Activated CD8-positive, alpha-beta T cell treated with anti-CD3 and anti-CD28 coated beads for 36 hours (primary cell): ENCODE measurements at regions not wholly inside any gene's neighbourhood (a gene's known extent, or its start where the extent isn't known, plus 50 kb on each side); places are given as distances from the start of the nearest gene placed in this dataset.
A peak's percentile ranks its signal among the peaks of the same experiment; 100 is the strongest.

Experiments
- ATAC-seq: fragments of 200-7000 bp; cut with Tn5 transposase; one replicate; pipeline ENCODE4 v1.10.0; 2021; ENCODE audit warnings: mild to moderate bottlenecking, moderate library complexity
- CTCF ChIA-PET: fragments of 350-600 bp; sonication (Branson Sonifier 250); formaldehyde crosslinking; loops from one replicate; lab custom pipeline; 2021; ENCODE audit warnings: antibody characterized with exemption; lab: Charles Lee
- POLR2A ChIA-PET: fragments of 350-600 bp; sonication (Branson Sonifier 250); formaldehyde crosslinking; loops from one replicate; lab custom pipeline; 2021; ENCODE audit warnings: antibody characterized with exemption; lab: Charles Lee
- DNase-seq: peaks from one replicate; pipeline ENCODE4 v3.0.0-alpha.2; 2020
- H3K27ac Mint-ChIP-seq: one replicate; pipeline ENCODE4 v1.8.0; 2021; ENCODE audit warnings: mild to moderate bottlenecking, mixed read lengths
- H3K27me3 Mint-ChIP-seq: one replicate; pipeline ENCODE4 v1.8.0; 2021; ENCODE audit warnings: mixed read lengths
- H3K36me3 Mint-ChIP-seq: one replicate; pipeline ENCODE4 v1.8.0; 2021; ENCODE audit warnings: low read depth, mixed read lengths
- H3K4me1 Mint-ChIP-seq: one replicate; pipeline ENCODE4 v1.8.0; 2021; ENCODE audit warnings: low read depth, mixed read lengths
- H3K4me3 Mint-ChIP-seq: one replicate; pipeline ENCODE4 v1.8.0; 2021; ENCODE audit warnings: mild to moderate bottlenecking, moderate library complexity, mixed read lengths
- H3K9me3 Mint-ChIP-seq: one replicate; pipeline ENCODE4 v1.8.0; 2021; ENCODE audit warnings: mixed read lengths
- intact Hi-C: fragments of 100-400 bp; cut with micrococcal nuclease; formaldehyde crosslinking; loops from one replicate; pipeline ENCODE4 v1.10.0; 2022
- TF ChIP-seq, protein P1 (sequence below): fragments of 200-600 bp; IDR thresholded peaks from one replicate; pipeline ENCODE4 v1.8.0; 2022; ENCODE audit warnings: antibody characterized with exemption, mild to moderate bottlenecking

DNA sequence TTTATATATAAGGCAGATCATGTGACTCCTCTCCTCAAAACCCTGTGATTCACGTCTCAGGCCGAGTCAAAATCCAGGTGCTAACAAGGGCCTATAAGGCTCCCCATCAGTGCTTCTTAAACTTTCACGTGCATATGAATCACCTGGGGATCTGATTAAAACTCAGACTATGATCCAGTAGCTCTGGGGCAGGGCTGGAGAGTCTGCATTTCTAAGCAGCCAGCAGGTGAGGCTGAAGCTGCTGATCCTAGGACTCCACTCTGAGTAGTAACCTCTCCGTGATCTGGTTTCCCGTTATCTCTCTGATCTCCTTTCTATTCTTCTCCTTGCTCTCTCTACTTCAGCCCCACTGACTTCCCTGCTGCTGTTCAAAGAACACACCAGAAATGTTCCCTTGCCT, 252.4 kb upstream of the RPS6KA3 start:
- Mint-ChIP-seq H3K4me1 (peaks cover 47% of the 10 kb centered on the region), H3K9me3 (peaks cover 7% of the 10 kb centered on the region), H3K36me3 (peaks cover 6% of the 10 kb centered on the region), H3K27me3 (peaks cover 8% of the 10 kb centered on the region), H3K27ac (no peak overlapping the region), H3K4me3 (no peak overlapping the region)
- intact Hi-C loops: loop anchor here (5.0 kb wide), 1 partner anchor 72 kb away; no protein-coding TSS in a partner anchor
- no peak for DNase-seq
- POLR2A ChIA-PET: interaction anchor here (0.7 kb wide), 1 partner anchor 926 kb away, joined by 3 read pairs; no protein-coding TSS in a partner anchor
- CTCF ChIA-PET: no interaction called here
- no peak for ATAC-seq
- TF ChIP-seq, protein P1, sequence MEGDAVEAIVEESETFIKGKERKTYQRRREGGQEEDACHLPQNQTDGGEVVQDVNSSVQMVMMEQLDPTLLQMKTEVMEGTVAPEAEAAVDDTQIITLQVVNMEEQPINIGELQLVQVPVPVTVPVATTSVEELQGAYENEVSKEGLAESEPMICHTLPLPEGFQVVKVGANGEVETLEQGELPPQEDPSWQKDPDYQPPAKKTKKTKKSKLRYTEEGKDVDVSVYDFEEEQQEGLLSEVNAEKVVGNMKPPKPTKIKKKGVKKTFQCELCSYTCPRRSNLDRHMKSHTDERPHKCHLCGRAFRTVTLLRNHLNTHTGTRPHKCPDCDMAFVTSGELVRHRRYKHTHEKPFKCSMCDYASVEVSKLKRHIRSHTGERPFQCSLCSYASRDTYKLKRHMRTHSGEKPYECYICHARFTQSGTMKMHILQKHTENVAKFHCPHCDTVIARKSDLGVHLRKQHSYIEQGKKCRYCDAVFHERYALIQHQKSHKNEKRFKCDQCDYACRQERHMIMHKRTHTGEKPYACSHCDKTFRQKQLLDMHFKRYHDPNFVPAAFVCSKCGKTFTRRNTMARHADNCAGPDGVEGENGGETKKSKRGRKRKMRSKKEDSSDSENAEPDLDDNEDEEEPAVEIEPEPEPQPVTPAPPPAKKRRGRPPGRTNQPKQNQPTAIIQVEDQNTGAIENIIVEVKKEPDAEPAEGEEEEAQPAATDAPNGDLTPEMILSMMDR: no peak

DNA sequence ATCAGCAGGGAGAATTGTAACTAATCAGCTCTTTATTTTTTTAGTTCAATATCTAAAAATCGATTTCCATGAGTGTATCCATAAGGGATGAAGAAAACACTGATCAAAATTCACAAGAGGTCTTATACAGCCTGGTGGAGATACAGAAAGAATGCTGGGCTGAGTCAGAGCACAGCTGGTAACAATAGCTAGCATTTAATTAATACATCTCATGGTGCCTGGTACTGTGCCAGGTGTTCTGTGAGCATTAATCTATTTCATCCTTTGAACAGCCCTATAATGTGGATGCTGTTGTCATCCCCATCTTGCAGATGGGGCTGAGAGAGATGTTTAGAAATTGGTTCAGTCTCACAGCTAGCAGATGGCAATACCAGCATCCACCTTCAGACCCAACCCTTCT, 250.9 kb upstream of the RPS6KA3 start:
- intact Hi-C loops: loop anchor here (5.0 kb wide), 1 partner anchor 70 kb away; no protein-coding TSS in a partner anchor
- CTCF ChIA-PET: no interaction called here
- no peak overlapping the region for H3K4me3 Mint-ChIP-seq

DNA sequence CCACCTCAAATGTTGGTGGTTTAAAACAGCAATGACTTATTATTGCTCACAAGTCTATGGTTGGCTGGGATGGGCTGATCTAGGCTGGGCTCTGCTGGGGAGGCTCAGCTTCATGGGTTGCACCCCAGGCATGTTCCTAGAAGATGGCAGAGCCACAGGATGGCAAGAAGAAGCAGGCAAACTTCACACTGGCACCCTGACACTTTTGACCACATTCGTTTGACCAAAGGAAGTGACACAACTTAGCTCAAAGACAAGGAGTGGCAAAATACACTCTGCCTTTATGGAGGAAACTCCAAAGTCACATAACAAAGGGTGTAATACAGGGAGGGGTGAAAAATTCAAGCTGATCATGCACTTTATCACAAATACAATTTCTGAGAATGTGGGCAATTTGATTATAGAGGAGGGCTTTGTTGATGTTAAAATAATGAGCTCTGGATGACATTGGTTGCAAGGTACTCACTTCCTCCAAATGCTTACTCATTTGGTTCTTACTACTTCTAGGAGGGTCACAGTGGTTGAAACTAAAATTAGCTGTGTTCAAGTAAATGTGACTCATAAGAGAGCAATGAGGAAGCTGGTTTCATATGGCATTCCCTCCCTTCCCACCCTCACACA, 249.2 kb upstream of the RPS6KA3 start:
- peak; percentile 55 for DNase-seq
- TF ChIP-seq, protein P1: no peak
- intact Hi-C loops: loop anchor here (2.0 to 5.0 kb wide), 2 partner anchors 57 to 69 kb away; no protein-coding TSS in a partner anchor
- POLR2A ChIA-PET: interaction anchor here (0.8 to 1.2 kb wide), 3 partner anchors 8 to 263 kb away, joined by 3 to 4 read pairs (median 3); no protein-coding TSS in a partner anchor
- peak overlapping the region; percentile 88 for H3K27ac Mint-ChIP-seq
- peaks cover 7% of the 10 kb centered on the region for H3K9me3 Mint-ChIP-seq
- no peak overlapping the region for H3K4me3 Mint-ChIP-seq
- H3K4me1 Mint-ChIP-seq: peaks cover 47% of the 10 kb centered on the region
- CTCF ChIA-PET: interaction anchor here (0.8 to 1.3 kb wide), 5 partner anchors 8 to 261 kb away, joined by 3 to 5 read pairs (median 4); no protein-coding TSS in a partner anchor
- peaks cover 6% of the 10 kb centered on the region for H3K36me3 Mint-ChIP-seq
- peak; percentile 86 for ATAC-seq
- H3K27me3 Mint-ChIP-seq: peaks cover 8% of the 10 kb centered on the region

More for the DNA sequence above, 250.9 kb upstream of the RPS6KA3 start:
- POLR2A ChIA-PET: no interaction called here
- Mint-ChIP-seq H3K9me3 (peaks cover 7% of the 10 kb centered on the region), H3K36me3 (peaks cover 6% of the 10 kb centered on the region), H3K27me3 (peaks cover 8% of the 10 kb centered on the region), H3K4me1 (peaks cover 44% of the 10 kb centered on the region), H3K27ac (no peak overlapping the region)
- DNase-seq (no peak), ATAC-seq (no peak)
- TF ChIP-seq, protein P1: no peak

DNA sequence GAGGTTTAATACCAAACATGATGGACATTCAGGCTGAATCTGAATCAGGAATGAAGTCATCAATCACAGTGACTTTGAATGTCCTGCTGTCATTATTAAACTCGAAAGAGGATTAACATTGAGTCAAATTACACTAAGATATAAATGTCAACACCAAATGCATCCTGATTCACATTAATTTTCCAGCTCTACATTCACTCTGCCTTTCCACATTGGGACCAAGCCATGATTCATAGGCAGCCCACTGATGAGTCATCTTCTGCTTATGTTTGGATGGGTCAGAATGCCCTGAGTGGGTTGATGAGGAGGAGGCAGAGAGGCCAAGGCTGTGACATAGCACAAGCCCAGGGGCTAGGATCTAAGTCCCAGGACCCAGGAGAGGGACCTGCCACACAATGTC, 247.6 kb upstream of the RPS6KA3 start:
- no peak overlapping the region for H3K27ac Mint-ChIP-seq
- ATAC-seq: no peak

More for the DNA sequence above, 247.6 kb upstream of the RPS6KA3 start:
- Mint-ChIP-seq H3K4me3 (no peak overlapping the region), H3K4me1 (peaks cover 47% of the 10 kb centered on the region), H3K9me3 (peaks cover 7% of the 10 kb centered on the region), H3K27me3 (peaks cover 8% of the 10 kb centered on the region), H3K36me3 (peaks cover 6% of the 10 kb centered on the region)
- DNase-seq: peak; percentile 5
- POLR2A ChIA-PET: no interaction called here
- CTCF ChIA-PET: interaction anchor here (1.3 kb wide), 1 partner anchor 16 kb away, joined by 5 read pairs; no protein-coding TSS in a partner anchor
- intact Hi-C loops: loop anchor here (2.0 kb wide), 1 partner anchor 56 kb away; no protein-coding TSS in a partner anchor
- TF ChIP-seq, protein P1: no peak
